Lower leg skin (tissue), 3 donors: ENCODE measurements at regions not wholly inside any gene's neighbourhood (a gene's known extent, or its start where the extent isn't known, plus 50 kb on each side); places are given as distances from the start of the nearest gene placed in this dataset.

ENCODE experiments used
- POLR2A ChIP-seq, 2 donors: fragments of 450-650 bp; IDR thresholded peaks; one replicate each; pipeline ENCODE4 v1.6.1; 2016 to 2017; ENCODE audit warnings: antibody characterized with exemption in 2 of 2, mild to moderate bottlenecking in 1 of 2, moderate library complexity in 1 of 2
- TF ChIP-seq, protein P1 (sequence below), 3 donors: fragments of 450-650 bp; IDR thresholded peaks; one replicate each; pipeline ENCODE4 v1.5.1; 2016; ENCODE audit warnings: antibody characterized with exemption in 3 of 3, mild to moderate bottlenecking in 3 of 3, moderate library complexity in 2 of 3

GRCh38 chr16:76900285-76901263 lies 290.4 kb upstream of the MON1B start:
- TF ChIP-seq, protein P1, sequence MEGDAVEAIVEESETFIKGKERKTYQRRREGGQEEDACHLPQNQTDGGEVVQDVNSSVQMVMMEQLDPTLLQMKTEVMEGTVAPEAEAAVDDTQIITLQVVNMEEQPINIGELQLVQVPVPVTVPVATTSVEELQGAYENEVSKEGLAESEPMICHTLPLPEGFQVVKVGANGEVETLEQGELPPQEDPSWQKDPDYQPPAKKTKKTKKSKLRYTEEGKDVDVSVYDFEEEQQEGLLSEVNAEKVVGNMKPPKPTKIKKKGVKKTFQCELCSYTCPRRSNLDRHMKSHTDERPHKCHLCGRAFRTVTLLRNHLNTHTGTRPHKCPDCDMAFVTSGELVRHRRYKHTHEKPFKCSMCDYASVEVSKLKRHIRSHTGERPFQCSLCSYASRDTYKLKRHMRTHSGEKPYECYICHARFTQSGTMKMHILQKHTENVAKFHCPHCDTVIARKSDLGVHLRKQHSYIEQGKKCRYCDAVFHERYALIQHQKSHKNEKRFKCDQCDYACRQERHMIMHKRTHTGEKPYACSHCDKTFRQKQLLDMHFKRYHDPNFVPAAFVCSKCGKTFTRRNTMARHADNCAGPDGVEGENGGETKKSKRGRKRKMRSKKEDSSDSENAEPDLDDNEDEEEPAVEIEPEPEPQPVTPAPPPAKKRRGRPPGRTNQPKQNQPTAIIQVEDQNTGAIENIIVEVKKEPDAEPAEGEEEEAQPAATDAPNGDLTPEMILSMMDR (IDR thresholded peaks at IDR 0.05) = no peak
- no peak for TF ChIP-seq POLR2A (IDR thresholded peaks at IDR 0.05)
